Keratinocyte (primary cell): ENCODE measurements at regions not wholly inside any gene's neighbourhood (a gene's known extent, or its start where the extent isn't known, plus 50 kb on each side); places are given as distances from the start of the nearest gene placed in this dataset.

Experiments used
- CTCF ChIP-seq, 3 experiments: IDR thresholded peaks in 1 of 3; conservative IDR thresholded peaks in 1 of 3; optimal IDR thresholded peaks in 1 of 3; 2 replicates in 2 of 3; 3 replicates in 1 of 3; pipeline versions ENCODE3 to v1.5.1; 2011; ENCODE audit warnings: low read length in 3 of 3, mild to moderate bottlenecking in 3 of 3, moderate library complexity in 2 of 3, control low read depth in 1 of 3, inconsistent platforms in 1 of 3; ENCODE audit not compliant: insufficient read depth in 2 of 3; ENCODE audit errors: extremely low read depth in 1 of 3
- EZH2 ChIP-seq: IDR thresholded peaks from one replicate; pipeline ENCODE4 v1.6.1; 2012; ENCODE audit warnings: inconsistent platforms, mild to moderate bottlenecking, low read length, moderate library complexity

- TF ChIP-seq CTCF (optimal IDR thresholded peaks at IDR 0.05 in 1 of 3, IDR thresholded peaks at IDR 0.05 in 1 of 3, conservative IDR thresholded peaks at IDR 0.05 in 1 of 3; ENCODE audit: extremely low read depth in 1 of 3, insufficient read depth in 2 of 3, low read length in 3 of 3) (no peak), EZH2 (no peak)
Observed at GRCh38 chr5:31027721-31028120, 165.8 kb upstream of the CDH6 start.
